Endodermal cell (in vitro differentiated cells): ENCODE measurements at regions not wholly inside any gene's neighbourhood (a gene's known extent, or its start where the extent isn't known, plus 50 kb on each side); places are given as distances from the start of the nearest gene placed in this dataset.

Experiments
- DNase-seq: peaks from one replicate; pipeline ENCODE4 v3.0.0-alpha.2; 2017
- H3K27ac ChIP-seq: 2 replicates; pipeline ENCODE4 v1.5.1; 2013; ENCODE audit warnings: mild to moderate bottlenecking, low read depth, low read length, moderate library complexity
- H3K27me3 ChIP-seq: 2 replicates; pipeline ENCODE4 v1.6.1; 2013; ENCODE audit warnings: mild to moderate bottlenecking, low read length, moderate library complexity; ENCODE audit not compliant: insufficient read depth, control insufficient read depth, poor library complexity, severe bottlenecking
- H3K36me3 ChIP-seq: 2 replicates; pipeline ENCODE4 v1.7.0; 2013; ENCODE audit warnings: mild to moderate bottlenecking, low read length, moderate library complexity; ENCODE audit not compliant: control insufficient read depth, insufficient read depth
- H3K4me1 ChIP-seq: one replicate; pipeline ENCODE4 v1.7.0; 2013; ENCODE audit warnings: low read length; ENCODE audit not compliant: control insufficient read depth, insufficient read depth
- H3K4me3 ChIP-seq: 2 replicates; pipeline ENCODE4 v1.5.1; 2013; ENCODE audit warnings: mild to moderate bottlenecking, low read length, moderate library complexity
- H3K9ac ChIP-seq: 2 replicates; pipeline ENCODE4 v1.6.1; 2013; ENCODE audit warnings: mild to moderate bottlenecking, low read length, moderate library complexity; ENCODE audit not compliant: poor library complexity, severe bottlenecking; ENCODE audit errors: extremely low read depth
- H3K9me3 ChIP-seq: 2 replicates; pipeline ENCODE4 v1.6.1; 2013; ENCODE audit warnings: mild to moderate bottlenecking, low read length, moderate library complexity; ENCODE audit not compliant: control insufficient read depth
- H3K27ac Mint-ChIP-seq: 2 replicates; pipeline ENCODE4 v1.8.0; 2020; ENCODE audit warnings: mixed read lengths
- H3K27me3 Mint-ChIP-seq: 2 replicates; pipeline ENCODE4 v1.8.0; 2021; ENCODE audit warnings: mild to moderate bottlenecking, mixed read lengths; ENCODE audit not compliant: insufficient read depth
- H3K36me3 Mint-ChIP-seq: 2 replicates; pipeline ENCODE4 v1.8.0; 2020; ENCODE audit warnings: low read depth, mixed read lengths
- H3K4me1 Mint-ChIP-seq: 2 replicates; pipeline ENCODE4 v1.8.0; 2020; ENCODE audit warnings: mixed read lengths
- H3K4me3 Mint-ChIP-seq: 2 replicates; pipeline ENCODE4 v1.8.0; 2020; ENCODE audit warnings: mild to moderate bottlenecking, moderate library complexity, mixed read lengths
- H3K9me3 Mint-ChIP-seq: 2 replicates; pipeline ENCODE4 v1.8.0; 2020; ENCODE audit warnings: mild to moderate bottlenecking, mixed read lengths
- WGBS, 2 experiments: methylation state at CpG; one replicate each; pipeline versions ENCODE4 v1.1.5 to v1.1.7; 2013; ENCODE audit warnings: missing lambda C conversion rate in 2 of 2, mixed read lengths in 1 of 2; ENCODE audit not compliant: insufficient coverage in 1 of 2, insufficient read length in 1 of 2; 5-methylcytosine and 5-hydroxymethylcytosine counted together
- TF ChIP-seq, protein P1 (sequence below): fragments of 200-600 bp; sonication (generic); conservative IDR thresholded peaks from 2 replicates; pipeline ENCODE4 v1.5.0; 2021; ENCODE audit warnings: antibody characterized with exemption, mild to moderate bottlenecking

DNA sequence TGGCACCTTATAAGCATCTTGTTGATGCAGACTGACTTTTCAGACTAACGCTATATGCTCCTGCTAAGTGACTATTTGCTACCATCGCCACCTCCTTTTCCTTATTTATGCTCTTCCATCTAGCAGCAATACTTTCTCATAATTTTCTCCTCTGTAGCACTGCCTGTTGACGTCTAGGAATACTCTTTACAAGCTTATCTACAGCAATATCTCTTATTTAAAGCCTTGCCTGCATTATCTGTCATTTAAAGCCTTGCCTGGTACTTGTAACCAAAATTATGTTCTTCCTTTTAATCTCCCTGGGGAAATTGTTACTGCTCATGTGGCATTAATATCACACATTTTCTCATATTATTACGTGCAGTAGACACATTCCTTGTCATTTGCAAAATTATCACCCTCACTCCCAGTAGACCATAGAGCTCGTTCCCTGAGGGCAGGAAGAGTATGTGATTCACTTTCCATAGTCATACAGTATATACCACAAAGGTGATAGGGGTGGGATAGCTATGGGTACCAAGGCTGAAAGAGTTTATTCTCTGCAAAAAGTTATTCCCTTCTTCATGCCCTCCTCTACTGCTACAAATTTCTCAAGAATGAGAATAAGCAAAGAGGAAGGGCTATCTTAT, 359.7 kb upstream of the PCDH15 start:
- Histone ChIP-seq H3K27ac (no peak overlapping the region), H3K4me3 (no peak overlapping the region), H3K27me3 (no peaks in the 10 kb centered on the region), H3K9me3 (no peaks in the 10 kb centered on the region), H3K4me1 (no peaks in the 10 kb centered on the region), H3K36me3 (no peaks in the 10 kb centered on the region), H3K9ac (no peak overlapping the region)
- Mint-ChIP-seq H3K27me3 (no peaks in the 10 kb centered on the region), H3K9me3 (no peaks in the 10 kb centered on the region), H3K4me1 (no peaks in the 10 kb centered on the region), H3K27ac (no peak overlapping the region), H3K4me3 (no peak overlapping the region), H3K36me3 (no peaks in the 10 kb centered on the region)
- no peak for DNase-seq
- WGBS, 2 experiments, result 82 to 97% methylated on average over 3 to 5 of the region's 5 CpGs
- TF ChIP-seq, protein P1, sequence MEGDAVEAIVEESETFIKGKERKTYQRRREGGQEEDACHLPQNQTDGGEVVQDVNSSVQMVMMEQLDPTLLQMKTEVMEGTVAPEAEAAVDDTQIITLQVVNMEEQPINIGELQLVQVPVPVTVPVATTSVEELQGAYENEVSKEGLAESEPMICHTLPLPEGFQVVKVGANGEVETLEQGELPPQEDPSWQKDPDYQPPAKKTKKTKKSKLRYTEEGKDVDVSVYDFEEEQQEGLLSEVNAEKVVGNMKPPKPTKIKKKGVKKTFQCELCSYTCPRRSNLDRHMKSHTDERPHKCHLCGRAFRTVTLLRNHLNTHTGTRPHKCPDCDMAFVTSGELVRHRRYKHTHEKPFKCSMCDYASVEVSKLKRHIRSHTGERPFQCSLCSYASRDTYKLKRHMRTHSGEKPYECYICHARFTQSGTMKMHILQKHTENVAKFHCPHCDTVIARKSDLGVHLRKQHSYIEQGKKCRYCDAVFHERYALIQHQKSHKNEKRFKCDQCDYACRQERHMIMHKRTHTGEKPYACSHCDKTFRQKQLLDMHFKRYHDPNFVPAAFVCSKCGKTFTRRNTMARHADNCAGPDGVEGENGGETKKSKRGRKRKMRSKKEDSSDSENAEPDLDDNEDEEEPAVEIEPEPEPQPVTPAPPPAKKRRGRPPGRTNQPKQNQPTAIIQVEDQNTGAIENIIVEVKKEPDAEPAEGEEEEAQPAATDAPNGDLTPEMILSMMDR, result no peak

DNA sequence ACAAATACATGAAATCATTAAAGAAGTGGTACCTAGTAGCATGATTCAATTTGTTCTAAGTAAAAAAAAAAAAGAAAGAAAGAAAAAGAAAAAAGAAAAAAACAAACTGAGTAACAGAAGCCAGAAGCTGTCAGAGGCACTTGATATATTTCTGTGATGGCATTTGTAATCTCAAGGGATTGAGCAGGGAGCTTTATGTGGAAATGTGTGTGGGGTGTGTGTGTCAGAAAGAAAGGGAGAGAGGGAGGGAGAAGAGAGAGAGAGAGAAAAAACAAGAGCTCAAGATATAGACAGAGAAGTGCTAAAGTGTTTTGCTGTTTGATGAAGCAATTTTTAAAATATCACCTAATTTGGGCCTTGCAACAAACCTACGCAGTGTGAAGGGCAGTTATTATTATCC, 357.6 kb upstream of the PCDH15 start:
- 0% methylated on average over 1 of the region's 1 CpG; no CpG with 5 or more reads in 1 of the 2 experiments for WGBS, 2 experiments
- Histone ChIP-seq H3K27me3 (no peaks in the 10 kb centered on the region), H3K27ac (no peak overlapping the region), H3K4me1 (no peaks in the 10 kb centered on the region), H3K36me3 (no peaks in the 10 kb centered on the region), H3K9ac (no peak overlapping the region), H3K9me3 (no peaks in the 10 kb centered on the region), H3K4me3 (no peak overlapping the region)
- Mint-ChIP-seq H3K4me3 (no peak overlapping the region), H3K36me3 (no peaks in the 10 kb centered on the region), H3K9me3 (no peaks in the 10 kb centered on the region), H3K27me3 (no peaks in the 10 kb centered on the region), H3K27ac (no peak overlapping the region), H3K4me1 (no peaks in the 10 kb centered on the region)
- DNase-seq, result no peak
- TF ChIP-seq, protein P1, result no peak

DNA sequence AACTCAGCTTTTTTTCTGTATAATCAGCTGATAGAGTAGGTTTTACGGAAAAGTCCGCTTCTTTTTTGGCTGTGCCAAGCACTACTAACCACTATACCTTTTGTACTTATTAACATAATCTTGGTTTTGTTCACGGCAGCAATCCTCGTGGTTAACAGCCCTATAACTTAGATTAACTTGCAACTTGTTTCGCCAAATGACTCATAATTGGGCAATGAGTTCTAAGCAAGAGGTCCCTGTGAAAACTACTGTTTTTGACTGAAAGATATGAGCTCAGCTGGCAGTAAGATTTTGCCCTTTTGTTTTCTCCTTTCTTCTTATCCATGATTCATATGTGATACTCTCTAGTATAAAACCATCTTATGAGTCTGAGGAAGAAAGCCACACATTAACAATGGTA, 345.0 kb upstream of the PCDH15 start:
- Mint-ChIP-seq H3K36me3 (no peaks in the 10 kb centered on the region), H3K27me3 (no peaks in the 10 kb centered on the region), H3K4me3 (no peak overlapping the region), H3K9me3 (no peaks in the 10 kb centered on the region), H3K4me1 (no peaks in the 10 kb centered on the region), H3K27ac (no peak overlapping the region)
- 64 to 83% methylated on average over 2 to 5 of the region's 5 CpGs for WGBS, 2 experiments
- H3K9me3 ChIP-seq, result no peaks in the 10 kb centered on the region
- H3K36me3 ChIP-seq, result no peaks in the 10 kb centered on the region
- H3K4me1 ChIP-seq, result no peaks in the 10 kb centered on the region
- H3K9ac ChIP-seq, result no peak overlapping the region
- DNase-seq, result no peak
- no peaks in the 10 kb centered on the region for H3K27me3 ChIP-seq
- no peak overlapping the region for H3K27ac ChIP-seq
- no peak overlapping the region for H3K4me3 ChIP-seq
- TF ChIP-seq, protein P1, result no peak
